Caco-2 (cell line): ENCODE measurements at regions not wholly inside any gene's neighbourhood (a gene's known extent, or its start where the extent isn't known, plus 50 kb on each side); places are given as distances from the start of the nearest gene placed in this dataset.
A peak's percentile ranks its signal among the peaks of the same experiment; 100 is the strongest.

Experiments
- BruUV-seq: library from RNA; stranded (reverse); fragments of 400-500 nt; replicated peaks from 2 replicates; lab custom pipeline; 2021; lab: Mats Ljungman, UMichigan
- CTCF ChIA-PET: fragments of 300-600 bp; sonication (Branson Sonifier 250); formaldehyde crosslinking; loops from one replicate; lab custom pipeline; 2022; ENCODE audit warnings: antibody characterized with exemption; lab: Charles Lee
- POLR2A ChIA-PET: fragments of 300-600 bp; sonication (Branson Sonifier 250); formaldehyde crosslinking; loops from one replicate; lab custom pipeline; 2022; ENCODE audit warnings: antibody characterized with exemption; lab: Charles Lee
- DNase-seq, 2 experiments: peaks; one replicate each; pipeline versions ENCODE4 v3.0.0 to v3.0.0-alpha.2; 2020 to 2022
- H3K27me3 ChIP-seq: replicated peaks from 2 replicates; pipeline ENCODE4 v1.6.0; 2011; ENCODE audit warnings: low read length; ENCODE audit not compliant: control insufficient read depth, insufficient read depth
- H3K36me3 ChIP-seq: 2 replicates; pipeline ENCODE4 v1.5.1; 2011; ENCODE audit warnings: low read length; ENCODE audit not compliant: control insufficient read depth, insufficient read depth
- H3K4me1 ChIP-seq: fragments of 250-450 bp; sonication (Bioruptor Pico); 2 replicates; pipeline ENCODE4 v1.5.1; 2020; ENCODE audit warnings: mild to moderate bottlenecking
- H3K4me3 ChIP-seq: 2 replicates; pipeline ENCODE4 v1.5.1; 2011; ENCODE audit warnings: low read depth, mild to moderate bottlenecking, control low read depth, low read length
- H3K9me3 ChIP-seq: fragments of 250-450 bp; sonication (Bioruptor Pico); 2 replicates; pipeline ENCODE4 v1.5.1; 2020; ENCODE audit warnings: mild to moderate bottlenecking, moderate library complexity
- H3K27ac Mint-ChIP-seq: one replicate; pipeline ENCODE4 v1.8.0; 2022; ENCODE audit warnings: mixed read lengths; ENCODE audit not compliant: unreplicated experiment
- H3K27me3 Mint-ChIP-seq: one replicate; pipeline ENCODE4 v1.8.0; 2022; ENCODE audit warnings: mixed read lengths; ENCODE audit not compliant: insufficient read depth, unreplicated experiment
- H3K36me3 Mint-ChIP-seq: one replicate; pipeline ENCODE4 v1.8.0; 2022; ENCODE audit warnings: mild to moderate bottlenecking, mixed read lengths; ENCODE audit not compliant: insufficient read depth, unreplicated experiment
- H3K4me1 Mint-ChIP-seq: one replicate; pipeline ENCODE4 v1.8.0; 2022; ENCODE audit warnings: low read depth, mixed read lengths; ENCODE audit not compliant: unreplicated experiment
- H3K4me3 Mint-ChIP-seq: one replicate; pipeline ENCODE4 v1.8.0; 2022; ENCODE audit warnings: mild to moderate bottlenecking, moderate library complexity, mixed read lengths; ENCODE audit not compliant: unreplicated experiment
- H3K9me3 Mint-ChIP-seq: one replicate; pipeline ENCODE4 v1.8.0; 2022; ENCODE audit warnings: mixed read lengths; ENCODE audit not compliant: unreplicated experiment
- intact Hi-C: fragments of 100-400 bp; cut with micrococcal nuclease; formaldehyde crosslinking; loops from one replicate; pipeline ENCODE4 v1.10.0; 2022; ENCODE audit not compliant: unreplicated experiment
- TF ChIP-seq, protein P1 (sequence below), 2 experiments: fragments of 200-600 bp in 1 of 2; IDR thresholded peaks; 1 replicate in 1 of 2; 2 replicates in 1 of 2; pipeline versions ENCODE4 v1.5.1 to v1.8.0; 2011 to 2022; ENCODE audit warnings: antibody characterized with exemption in 1 of 2, control low read depth in 1 of 2, inconsistent platforms in 1 of 2, low read depth in 1 of 2, low read length in 1 of 2, mild to moderate bottlenecking in 1 of 2, moderate library complexity in 1 of 2; ENCODE audit not compliant: insufficient read depth in 1 of 2, severe bottlenecking in 1 of 2, unreplicated experiment in 1 of 2

DNA sequence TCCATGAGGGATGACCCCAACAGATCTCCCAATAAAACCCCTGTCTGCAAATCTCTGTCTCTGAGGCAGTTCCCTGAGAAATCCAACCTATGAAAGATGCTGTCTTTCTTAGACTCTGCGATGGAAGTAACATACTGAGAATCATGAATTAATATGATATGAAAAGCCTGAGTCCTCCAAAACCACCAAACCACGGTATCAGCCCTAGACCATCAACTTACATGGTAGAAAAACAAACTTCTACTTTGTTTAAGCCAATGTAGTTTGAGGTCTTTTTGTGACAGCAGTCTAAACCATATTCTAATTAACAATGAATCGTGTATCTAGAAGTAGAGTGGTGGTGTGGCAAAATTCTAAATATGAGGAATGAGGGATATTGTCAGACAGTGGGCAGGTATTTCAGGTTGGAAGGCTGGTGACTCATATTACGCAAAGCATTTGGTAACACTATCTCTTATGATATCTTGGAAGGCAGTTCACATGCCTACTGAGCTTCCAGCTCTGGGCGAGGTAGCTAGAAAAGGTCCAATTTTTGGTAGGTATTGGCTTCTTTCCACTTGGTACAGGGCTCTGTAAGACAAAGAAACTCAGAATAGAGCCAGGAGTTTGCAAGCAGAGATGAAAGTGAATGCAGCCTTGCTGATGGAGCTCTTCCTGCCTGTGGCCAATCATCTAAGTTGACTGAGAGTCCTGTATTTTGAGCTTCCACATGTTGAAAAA lies 215.8 kb downstream of the ZFP36L2 start:
- BruUV-seq: no TSS peak

DNA sequence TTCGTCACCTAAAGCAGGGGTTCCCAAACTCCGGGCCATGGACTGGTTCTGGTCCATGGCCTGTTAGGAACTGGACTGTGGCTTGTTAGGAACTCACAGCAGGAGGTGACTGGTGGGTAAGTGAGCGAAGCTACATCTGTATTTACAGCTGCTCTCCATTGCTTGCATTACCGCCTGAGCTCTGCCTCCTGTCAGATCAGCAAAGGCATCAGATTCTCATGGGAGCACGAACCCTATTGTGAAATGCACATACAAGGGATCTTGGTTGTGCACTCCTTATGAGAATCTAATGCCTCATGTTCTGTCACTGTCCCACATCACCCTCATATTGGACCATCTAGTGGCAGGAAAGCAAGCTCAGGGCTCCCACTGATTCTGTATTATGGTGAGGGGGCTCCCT lies 217.0 kb downstream of the ZFP36L2 start:
- Mint-ChIP-seq H3K4me3 (no peak overlapping the region), H3K27ac (no peak overlapping the region), H3K4me1 (peaks cover 39% of the 10 kb centered on the region), H3K9me3 (no peaks in the 10 kb centered on the region), H3K27me3 (no peaks in the 10 kb centered on the region), H3K36me3 (no peaks in the 10 kb centered on the region)
- Histone ChIP-seq H3K4me3 (no peak overlapping the region), H3K27me3 (no peaks in the 10 kb centered on the region), H3K9me3 (no peaks in the 10 kb centered on the region), H3K36me3 (no peaks in the 10 kb centered on the region), H3K4me1 (peaks cover 47% of the 10 kb centered on the region)
- ChIA-PET CTCF (interaction anchor here (1.0 kb wide), 1 partner anchor 30 kb away, joined by 4 read pairs; no protein-coding TSS in a partner anchor), POLR2A (no interaction called here)
- DNase-seq: peak in 1 of 2 experiments; percentile 12
- intact Hi-C loops: no loop called here
- no TSS peak for BruUV-seq
- TF ChIP-seq, protein P1, sequence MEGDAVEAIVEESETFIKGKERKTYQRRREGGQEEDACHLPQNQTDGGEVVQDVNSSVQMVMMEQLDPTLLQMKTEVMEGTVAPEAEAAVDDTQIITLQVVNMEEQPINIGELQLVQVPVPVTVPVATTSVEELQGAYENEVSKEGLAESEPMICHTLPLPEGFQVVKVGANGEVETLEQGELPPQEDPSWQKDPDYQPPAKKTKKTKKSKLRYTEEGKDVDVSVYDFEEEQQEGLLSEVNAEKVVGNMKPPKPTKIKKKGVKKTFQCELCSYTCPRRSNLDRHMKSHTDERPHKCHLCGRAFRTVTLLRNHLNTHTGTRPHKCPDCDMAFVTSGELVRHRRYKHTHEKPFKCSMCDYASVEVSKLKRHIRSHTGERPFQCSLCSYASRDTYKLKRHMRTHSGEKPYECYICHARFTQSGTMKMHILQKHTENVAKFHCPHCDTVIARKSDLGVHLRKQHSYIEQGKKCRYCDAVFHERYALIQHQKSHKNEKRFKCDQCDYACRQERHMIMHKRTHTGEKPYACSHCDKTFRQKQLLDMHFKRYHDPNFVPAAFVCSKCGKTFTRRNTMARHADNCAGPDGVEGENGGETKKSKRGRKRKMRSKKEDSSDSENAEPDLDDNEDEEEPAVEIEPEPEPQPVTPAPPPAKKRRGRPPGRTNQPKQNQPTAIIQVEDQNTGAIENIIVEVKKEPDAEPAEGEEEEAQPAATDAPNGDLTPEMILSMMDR (IDR thresholded peaks at IDR 0.05; ENCODE audit: insufficient read depth in 1 of 2, low read depth in 1 of 2, low read length in 1 of 2, severe bottlenecking in 1 of 2, unreplicated experiment in 1 of 2): no peak

More for the DNA sequence above, 215.8 kb downstream of the ZFP36L2 start:
- TF ChIP-seq, protein P1 (IDR thresholded peaks at IDR 0.05; ENCODE audit: insufficient read depth in 1 of 2, low read depth in 1 of 2, low read length in 1 of 2, severe bottlenecking in 1 of 2, unreplicated experiment in 1 of 2): no peak
- Mint-ChIP-seq H3K27ac (peak overlapping the region; percentile 53), H3K4me1 (peaks cover 29% of the 10 kb centered on the region), H3K4me3 (no peak overlapping the region), H3K36me3 (no peaks in the 10 kb centered on the region), H3K9me3 (no peaks in the 10 kb centered on the region), H3K27me3 (no peaks in the 10 kb centered on the region)
- no peak overlapping the region for H3K4me3 ChIP-seq
- ChIA-PET CTCF (interaction anchor here (0.7 to 1.3 kb wide), 6 partner anchors 10 to 36 kb away, joined by 3 to 6 read pairs (median 4); no protein-coding TSS in a partner anchor), POLR2A (no interaction called here)
- DNase-seq: peak; percentile 26 to 38
- H3K9me3 ChIP-seq: no peaks in the 10 kb centered on the region
- intact Hi-C loops: no loop called here
- no peaks in the 10 kb centered on the region for H3K36me3 ChIP-seq
- H3K27me3 ChIP-seq: no peaks in the 10 kb centered on the region
- H3K4me1 ChIP-seq: peaks cover 39% of the 10 kb centered on the region

DNA sequence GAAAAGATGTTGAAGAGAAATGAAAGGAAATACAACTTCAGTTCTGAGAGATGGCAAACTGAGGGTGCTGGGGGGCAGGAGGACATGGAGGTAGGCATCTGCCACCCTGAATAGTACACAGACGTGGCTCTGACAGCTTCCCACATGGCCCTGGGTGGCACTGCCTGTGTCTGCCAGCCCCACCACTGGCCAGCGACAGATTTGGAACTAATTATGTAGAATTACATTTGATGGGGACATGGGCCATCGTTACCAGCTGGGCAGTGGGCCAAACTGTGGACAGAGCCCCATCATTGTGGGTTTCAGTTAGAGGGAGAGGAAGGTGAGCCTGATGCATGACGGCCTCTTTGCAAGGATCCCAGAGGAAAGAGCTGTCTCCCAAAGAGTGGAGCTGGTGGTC lies 216.0 kb upstream of the HAAO start:
- Mint-ChIP-seq H3K4me3 (no peak overlapping the region), H3K36me3 (no peaks in the 10 kb centered on the region), H3K9me3 (no peaks in the 10 kb centered on the region), H3K27me3 (no peaks in the 10 kb centered on the region), H3K4me1 (peaks cover 35% of the 10 kb centered on the region), H3K27ac (no peak overlapping the region)
- peak in 1 of 2 experiments; percentile 1 for DNase-seq
- Histone ChIP-seq H3K36me3 (no peaks in the 10 kb centered on the region), H3K9me3 (no peaks in the 10 kb centered on the region), H3K4me1 (peaks cover 49% of the 10 kb centered on the region), H3K27me3 (no peaks in the 10 kb centered on the region), H3K4me3 (no peak overlapping the region)
- ChIA-PET POLR2A (no interaction called here), CTCF (no interaction called here)
- intact Hi-C loops: no loop called here
- no TSS peak for BruUV-seq
- TF ChIP-seq, protein P1 (IDR thresholded peaks at IDR 0.05; ENCODE audit: insufficient read depth in 1 of 2, low read depth in 1 of 2, low read length in 1 of 2, severe bottlenecking in 1 of 2, unreplicated experiment in 1 of 2): no peak
